HG02571 (cell line): ENCODE measurements at regions not wholly inside any gene's neighbourhood (a gene's known extent, or its start where the extent isn't known, plus 50 kb on each side); places are given as distances from the start of the nearest gene placed in this dataset.

Experiments
- ATAC-seq: cut with Tn5 transposase; IDR thresholded peaks from one replicate; pipeline ENCODE4 v1.9.1; 2021; ENCODE audit warnings: mild to moderate bottlenecking, moderate library complexity; ENCODE audit not compliant: unreplicated experiment

DNA sequence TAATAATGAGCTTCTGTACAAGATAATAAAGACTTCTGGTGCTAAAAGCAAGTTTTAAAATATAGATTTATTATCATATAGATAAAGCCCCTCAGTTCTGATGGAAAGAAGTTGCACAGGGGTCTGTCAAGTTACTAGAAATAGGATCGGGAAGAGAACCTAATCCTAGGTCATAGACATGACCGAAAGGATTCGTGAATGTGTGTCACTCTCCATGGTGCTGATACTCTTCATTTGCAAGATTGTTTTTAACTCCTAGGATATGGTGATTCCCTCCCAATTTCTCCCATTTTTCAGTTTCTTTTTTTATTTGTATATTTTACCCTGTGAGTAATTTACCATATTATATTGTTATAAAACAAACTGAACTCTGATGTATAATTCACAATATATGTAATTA, 58.9 kb upstream of the CTNNA2 start:
- no peak for ATAC-seq

DNA sequence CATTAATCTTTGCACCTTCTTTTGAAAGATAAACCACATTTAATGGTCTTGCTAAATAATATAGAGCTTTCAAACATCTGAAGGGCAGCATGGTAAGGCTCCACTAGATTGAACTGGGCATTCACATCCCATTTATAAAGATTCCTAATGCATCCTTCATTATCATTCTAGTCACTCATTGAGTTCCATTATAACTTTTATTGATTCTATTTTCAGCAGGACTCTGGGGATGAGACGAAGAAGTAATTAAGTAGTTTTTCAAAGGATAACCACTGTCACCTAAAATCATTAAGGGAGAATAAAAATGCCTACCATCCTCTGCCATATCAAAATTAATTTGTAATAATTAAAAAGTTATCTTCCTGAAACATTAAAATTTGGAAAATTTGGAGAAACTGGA, 60.2 kb upstream of the CTNNA2 start:
- no peak for ATAC-seq

DNA sequence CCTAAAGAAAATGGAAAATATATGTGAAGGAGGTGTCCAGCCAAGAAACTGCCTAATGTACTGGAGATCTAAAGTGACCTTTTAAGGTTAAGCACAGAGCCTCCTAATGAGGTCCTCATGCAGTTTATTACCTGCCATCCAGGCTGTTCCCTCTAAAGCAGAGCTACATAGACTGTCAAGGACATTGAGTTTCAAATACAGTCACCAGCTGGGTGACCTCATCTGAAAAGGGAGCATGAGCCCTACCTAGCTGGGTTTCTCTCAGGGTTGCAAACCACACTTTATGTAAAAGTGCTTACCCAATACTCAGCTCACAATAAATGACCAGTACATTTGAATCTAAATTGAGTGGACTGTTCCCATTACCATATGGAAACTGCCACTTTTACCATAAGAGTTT, 65.4 kb upstream of the CTNNA2 start:
- ATAC-seq: no peak

DNA sequence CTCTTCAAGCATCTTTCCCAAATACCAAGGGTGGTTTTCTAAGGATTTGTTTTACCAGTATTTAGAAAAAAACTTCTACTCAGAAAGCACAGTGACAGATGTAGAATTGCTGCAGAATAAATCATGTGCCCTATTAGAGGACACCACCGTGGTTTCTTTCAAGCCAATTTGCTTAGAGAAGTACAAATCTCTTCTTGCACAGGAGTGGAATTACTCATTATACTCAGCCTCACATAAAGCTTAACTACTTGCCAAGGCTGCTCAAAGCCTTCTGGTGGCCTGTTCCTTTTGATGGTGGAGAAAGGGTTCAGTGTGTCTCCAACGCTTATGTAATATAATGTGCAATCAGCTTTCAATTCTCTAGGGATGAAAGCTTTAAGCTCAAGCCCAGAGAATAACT, 66.5 kb upstream of the CTNNA2 start:
- no peak for ATAC-seq

DNA sequence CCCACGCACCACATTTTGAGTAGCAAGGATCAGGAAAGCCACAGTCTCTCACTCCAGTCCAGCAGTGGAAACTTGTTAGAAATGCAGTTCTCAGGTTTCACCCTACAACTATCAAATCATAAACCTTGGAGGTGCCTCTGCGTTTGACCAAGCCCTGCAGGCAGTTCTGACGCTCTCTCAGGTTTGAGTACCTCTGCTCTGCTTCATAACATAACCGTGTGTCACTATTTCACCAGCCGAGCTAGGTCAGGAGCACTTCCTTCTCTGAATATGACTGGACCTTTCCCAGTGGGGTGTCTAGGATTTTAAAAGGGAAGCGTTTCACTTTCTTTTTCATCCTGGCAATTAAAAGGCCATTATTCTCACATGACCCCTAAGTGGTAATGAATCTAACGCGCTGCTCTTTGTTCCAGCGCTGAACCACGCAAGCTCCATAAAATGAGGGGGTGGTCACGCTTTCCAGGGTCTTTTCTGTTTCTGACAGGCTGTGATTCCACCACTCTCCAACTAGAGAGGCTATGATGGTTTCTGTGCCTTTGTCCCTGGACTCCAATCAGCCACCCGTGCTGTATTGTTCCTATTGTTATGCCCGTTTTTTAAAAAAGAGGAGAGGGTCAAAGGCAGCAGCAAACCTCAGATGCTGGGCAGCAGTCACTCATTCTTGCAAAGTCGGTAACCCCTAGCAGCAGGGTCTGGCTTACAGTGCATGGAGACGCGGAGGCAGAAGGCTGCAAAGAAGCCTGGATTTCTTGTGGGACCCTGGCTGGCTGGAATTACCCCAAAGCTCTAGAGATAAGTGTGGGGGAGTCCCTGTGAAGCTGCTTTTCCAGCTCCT, 75.2 kb upstream of the CTNNA2 start:
- no peak for ATAC-seq

DNA sequence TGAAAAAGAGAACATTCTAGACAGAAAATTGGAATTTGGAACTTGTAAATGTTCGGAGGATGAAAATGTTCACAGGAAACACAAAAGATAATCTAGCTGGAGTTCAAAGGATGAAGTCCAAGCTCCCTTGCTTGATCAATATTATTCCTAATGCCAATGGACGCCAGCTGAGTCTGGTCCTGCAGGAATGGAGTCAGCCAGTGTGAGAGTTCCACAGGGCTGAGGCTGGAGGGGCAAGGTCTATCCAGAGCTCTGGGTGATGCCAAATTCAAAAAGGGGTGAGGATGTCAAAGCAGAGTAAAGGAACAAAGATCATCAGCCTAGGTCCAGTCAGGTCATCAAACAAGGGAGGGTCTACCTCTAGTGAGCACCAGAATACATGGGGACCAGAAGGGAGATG, 78.5 kb upstream of the CTNNA2 start:
- ATAC-seq: no peak

DNA sequence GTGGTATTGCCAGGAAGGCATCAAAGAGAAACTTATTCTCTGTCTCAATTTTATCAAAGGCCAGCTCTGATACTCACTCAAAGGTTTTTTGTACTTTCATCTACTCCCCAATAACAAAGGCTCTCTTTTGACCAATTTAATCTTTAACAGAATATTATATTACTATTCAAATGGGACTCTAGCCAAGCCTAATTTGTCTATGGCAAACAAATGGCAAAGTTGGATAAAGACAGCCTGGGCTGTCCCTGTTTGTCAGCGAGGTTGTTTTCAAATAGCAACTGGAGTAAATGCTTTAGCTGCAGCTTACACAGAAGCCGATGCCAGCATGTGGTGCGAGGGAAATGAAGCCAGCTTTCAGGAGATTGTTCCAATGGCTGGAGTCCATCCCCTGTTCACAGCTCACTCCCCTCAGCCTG, 80.1 kb upstream of the CTNNA2 start:
- no peak for ATAC-seq

DNA sequence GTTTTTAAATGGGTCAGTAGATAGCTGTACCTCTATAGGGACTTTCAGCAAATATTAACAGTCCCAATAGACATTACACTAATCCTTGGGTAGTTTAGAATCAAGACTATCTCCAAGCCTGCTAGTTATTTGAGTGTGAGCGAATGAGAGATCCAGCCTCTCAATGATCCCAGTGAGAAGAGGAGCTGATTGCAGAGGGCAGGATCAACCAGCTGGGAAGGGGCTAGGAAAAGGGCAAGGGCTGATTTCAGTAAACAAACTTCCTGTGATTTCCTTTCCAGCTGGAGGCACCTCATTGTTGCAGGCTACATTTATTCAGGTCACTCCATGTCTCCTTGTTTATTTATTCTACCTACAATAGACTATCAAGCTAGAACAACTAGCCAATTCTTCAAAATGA, 84.1 kb upstream of the CTNNA2 start:
- no peak for ATAC-seq

DNA sequence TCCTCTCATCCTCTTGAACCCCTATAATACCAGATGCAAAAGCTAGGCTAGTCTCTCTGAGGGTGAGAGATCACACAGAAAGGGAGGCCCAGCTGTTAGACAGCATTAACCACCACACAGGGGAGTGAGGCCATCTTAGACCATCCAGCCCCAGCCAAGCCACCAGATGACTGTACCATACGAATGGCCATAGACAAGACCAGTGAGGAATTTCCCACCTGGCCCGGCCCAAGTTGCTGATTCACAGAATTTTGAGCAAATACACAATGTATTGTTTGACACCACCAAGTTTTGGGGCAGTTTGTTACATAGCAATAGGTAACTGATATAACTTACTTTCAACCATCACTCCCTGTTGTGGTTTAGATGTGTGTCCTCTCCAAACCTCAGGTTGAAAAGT, 98.2 kb upstream of the CTNNA2 start:
- no peak for ATAC-seq

DNA sequence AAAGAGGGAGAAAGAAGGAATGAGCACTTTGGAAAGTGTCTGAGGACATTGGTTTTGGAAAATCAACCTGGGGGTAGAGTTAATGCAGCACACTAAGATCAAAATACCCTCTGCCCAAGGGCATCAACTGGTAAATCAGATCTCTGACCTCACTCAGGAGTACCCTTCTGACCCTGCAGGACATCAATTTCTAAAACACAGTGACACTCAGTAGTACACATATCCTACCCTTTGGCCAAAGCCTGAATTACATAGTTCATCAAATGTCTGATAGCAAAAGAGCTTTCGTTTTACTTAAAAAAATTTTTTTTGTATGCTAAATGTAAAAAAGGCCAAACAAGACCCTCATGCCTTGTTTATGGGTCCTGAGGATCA, 118.4 kb upstream of the CTNNA2 start:
- ATAC-seq: no peak

DNA sequence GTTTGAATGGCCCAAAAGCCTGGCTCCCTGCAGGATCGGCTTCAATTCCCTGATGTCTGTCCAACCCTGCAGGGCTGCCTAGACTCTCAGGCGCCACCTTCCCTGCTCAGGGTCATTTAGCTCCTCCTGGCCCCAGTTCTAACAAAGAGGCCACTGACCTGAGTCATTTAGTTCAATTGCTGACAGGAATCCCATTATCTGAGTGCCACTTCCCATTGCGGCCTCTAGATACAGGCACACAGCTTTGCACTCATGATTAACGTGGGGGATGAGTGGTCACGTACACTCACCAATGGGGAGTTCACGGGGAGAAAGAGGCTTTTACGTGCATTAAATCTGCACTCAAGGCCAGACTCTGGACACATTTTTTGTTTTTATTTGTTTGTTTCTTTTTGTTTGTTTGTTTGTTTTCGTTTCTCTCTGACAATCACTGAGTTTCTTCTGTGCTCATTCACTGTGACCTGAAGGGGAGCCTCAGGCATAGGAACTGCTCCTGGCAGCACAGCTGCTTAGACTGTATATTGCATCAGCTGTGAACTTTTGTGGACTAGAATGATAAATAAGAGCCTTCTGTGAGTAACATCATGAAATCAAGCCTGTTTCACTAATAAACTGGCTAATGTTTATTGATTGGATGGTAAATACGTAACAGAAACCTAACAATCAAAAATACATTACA, 118.9 kb upstream of the CTNNA2 start:
- no peak for ATAC-seq

DNA sequence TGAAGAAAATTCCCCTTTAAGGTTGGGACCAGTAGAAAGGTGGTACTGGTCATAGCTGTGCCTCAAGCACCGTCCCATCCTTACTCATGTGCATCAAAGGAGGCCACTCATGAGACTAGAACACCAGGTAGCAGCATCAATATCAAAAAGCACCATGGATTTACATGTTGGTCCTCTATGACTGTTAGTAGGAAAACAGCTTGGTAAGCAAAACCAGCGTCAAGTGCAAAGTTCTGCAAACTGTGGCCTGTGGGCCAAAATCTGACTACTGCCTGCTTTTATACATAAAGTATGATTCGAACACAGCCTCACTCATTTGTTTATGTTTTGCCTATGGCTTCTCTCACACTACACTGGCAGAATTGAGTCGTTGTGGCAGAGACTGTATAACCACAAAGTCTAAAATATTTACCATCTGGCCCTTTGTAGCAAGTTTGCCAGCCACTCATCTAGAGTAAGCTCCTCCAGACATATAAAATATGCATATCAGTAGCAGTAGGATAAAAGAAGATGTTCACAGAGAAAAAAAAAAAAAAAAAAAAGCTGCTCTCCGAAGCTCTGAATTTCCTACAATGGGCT, 119.7 kb upstream of the CTNNA2 start:
- ATAC-seq: no peak

DNA sequence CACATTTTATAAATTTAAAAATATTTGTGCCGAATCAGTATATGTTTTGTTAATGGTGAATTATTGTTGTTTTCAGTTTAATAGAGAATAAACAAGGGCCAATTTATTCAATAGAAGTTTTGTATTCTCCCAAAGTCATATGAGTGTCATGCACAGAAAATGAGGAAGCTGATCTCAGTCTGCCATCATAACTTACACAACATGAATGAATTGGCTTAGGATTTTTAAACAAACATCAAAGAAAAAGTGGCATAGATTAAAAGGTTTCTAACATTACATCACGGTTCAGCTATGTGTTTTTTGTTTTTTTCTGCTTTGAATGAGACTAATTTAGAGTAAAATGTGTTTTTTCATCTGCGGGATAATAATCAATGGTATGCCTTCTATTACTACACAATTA, 123.4 kb upstream of the CTNNA2 start:
- no peak for ATAC-seq

DNA sequence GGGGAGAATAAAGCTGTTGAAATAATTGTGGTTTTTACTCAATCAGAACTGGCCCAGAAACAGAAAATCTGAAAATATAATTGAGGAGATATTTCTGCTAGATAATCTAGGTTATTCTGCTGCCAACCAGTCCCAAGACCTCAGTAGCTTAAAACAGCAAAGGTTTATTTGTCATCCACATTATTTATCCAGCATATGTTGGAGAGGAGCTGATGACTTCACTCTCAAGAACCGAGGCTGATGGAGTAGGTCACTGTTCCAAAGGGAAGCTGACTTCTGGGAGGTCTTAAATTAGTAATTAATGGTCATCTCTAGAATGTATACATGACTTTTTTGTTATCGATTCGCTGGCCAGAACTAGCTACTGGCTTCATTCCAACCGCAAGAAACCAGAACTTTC, 124.8 kb upstream of the CTNNA2 start:
- no peak for ATAC-seq

DNA sequence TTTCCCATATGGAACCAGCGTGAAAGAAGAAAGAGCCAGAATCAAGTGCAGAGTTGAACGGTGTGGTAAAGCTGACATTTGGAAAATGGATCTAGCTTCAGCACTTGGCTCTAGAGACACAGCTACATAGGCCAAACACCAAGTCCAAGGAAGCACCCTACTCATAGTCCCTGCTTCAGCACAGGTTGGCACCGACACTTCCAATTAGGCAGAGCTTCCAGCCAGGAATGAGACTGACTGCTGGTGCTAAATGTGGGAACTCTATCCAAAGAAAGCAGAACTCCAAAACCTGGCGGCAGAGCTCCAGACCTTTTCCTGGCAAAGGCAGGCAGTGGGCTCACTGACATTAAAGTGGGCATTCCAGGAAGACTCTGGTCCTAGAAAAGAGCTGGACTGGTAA, 125.4 kb upstream of the CTNNA2 start:
- ATAC-seq: no peak

DNA sequence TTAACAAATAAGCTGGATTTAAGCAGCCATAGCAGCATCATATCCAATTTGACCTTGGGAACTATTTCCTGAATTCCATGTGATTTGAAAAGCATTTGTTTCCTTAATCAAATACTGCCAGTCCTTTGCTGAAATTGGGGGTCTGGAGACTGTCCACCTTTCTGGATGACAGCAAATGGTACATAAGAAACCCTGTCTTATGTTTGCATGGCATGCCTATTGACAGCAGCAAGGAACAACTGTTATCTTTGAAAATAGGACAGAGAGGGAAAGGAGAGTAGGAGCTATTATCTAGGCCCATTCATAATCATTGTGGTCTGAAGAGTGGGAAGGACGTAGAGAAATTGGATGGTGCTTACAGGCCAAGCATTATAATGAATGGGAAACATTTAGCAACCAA, 129.2 kb upstream of the CTNNA2 start:
- no peak for ATAC-seq

DNA sequence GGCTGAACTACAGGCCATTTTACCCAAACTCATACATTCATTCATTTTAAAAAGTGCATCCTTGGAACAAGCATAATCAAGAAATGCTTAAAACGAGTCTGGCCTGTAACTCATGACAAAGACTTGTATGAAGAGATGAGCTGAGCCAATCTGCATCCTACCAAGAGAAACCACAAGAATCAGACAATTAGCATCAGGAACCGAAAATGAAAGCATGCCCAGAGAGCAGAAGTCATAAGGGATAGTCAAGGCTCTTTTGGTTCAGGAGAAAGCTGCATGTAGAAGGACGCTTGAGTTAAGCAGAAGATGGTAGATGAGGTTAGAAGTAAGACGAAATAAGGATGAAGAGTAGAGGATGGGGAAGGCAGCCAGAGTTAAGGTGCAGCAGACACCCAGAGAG, 137.0 kb upstream of the CTNNA2 start:
- no peak for ATAC-seq

DNA sequence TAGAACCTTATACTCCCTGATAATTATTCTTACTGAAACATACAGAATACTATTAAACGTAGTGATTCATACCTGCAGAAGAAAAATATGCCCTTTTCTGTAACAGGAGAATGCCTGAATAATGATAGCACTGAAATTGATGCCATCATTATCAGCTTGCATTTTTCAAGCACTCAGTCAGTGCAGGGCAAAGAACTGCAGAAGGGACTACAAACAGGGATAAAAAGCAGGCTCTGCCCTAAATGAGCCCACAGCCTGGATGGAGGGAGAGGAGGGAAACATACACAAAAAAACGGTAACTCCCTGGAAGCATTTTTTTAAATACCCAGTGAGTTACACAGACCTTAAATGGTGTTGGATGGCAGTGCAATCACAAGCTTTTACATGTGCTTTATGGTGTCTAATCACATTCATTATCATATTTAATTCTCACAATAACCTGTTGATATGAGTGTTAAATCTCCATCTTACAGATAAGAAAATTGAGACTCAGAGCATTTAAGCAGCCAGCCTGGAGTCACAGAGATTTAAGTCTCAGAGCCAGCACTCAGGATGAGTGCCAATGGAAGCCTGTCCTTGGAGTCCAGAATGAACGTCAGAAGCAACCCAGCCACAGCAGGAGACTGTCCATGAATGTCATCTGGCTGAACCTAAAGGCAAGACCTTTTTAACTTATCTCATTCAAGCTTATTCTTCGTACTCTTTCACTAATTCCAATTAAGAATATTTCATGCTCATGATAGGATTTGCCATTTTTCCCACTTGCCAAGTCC, 139.3 kb upstream of the CTNNA2 start:
- ATAC-seq: no peak

DNA sequence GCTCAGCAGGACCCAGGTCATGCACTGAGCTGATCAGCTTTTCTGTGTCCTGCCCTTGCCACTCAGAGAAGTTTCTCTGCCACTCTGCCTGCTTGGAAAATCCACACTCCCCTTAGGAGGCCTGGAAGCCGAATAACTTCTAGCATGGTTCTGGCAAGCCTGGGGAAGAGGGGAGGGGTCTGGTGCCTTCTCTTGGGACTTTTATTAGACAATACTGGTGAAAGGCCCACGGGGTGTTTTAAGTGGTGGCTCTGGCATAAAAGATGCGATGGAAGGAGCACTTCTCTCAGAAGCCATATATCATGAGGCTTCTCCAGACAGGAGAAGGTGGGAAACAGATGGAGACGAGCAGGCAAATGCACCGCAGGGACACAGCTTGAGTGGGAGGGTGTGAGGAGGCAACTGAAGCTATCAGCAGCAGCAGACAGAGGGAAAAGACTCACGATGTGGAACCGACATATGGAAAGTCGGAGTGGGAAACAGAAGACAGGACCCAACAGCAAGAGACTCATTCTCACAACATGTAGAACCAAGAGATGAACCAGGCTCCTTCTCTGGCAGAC, 141.8 kb upstream of the CTNNA2 start:
- ATAC-seq: no peak

DNA sequence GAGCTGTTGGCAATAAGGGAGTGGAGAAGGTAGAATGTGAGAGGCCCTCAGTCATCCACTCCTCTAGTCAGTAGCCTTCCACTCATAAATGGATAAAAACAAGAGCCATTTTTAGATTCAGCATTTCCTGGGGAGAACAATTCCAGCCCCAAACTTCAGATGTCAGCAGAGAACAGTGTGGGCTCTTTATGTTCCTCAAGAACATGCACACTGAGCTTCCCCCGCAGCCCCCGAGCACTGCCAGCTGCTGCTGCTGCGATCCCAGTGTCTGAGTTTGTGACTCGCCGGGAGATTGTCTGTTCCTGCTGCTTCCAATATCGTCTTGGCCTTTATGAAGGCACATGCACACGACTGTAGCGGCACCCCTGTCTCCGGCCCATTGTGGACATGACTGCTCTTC, 143.7 kb upstream of the CTNNA2 start:
- ATAC-seq: no peak

DNA sequence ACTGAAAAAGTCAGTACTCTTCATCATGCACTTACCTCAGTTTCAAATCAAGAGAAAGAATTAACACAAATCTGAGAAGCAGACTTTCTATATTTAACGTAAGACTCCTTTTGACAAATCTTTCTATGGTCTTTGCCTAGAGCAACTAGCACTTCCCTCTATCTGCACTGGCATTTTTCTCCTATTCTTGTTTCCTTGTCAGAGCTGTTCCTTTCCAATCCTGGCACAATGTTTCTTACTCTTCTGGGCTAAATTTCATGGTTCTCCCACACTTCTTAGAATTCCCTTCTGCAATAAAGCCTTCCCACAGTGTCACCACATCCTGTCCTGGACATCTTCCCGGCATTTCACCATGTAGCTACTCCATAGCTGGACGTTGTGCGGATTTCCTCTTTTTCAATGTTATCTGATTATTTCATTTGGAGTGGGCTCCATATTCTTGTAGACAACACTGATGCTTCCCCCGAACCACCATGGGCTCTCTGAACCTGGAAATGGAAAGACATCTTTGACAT, 144.7 kb upstream of the CTNNA2 start:
- no peak for ATAC-seq
